Spinal cord (tissue), 9 donors: ENCODE measurements at regions not wholly inside any gene's neighbourhood (a gene's known extent, or its start where the extent isn't known, plus 50 kb on each side); places are given as distances from the start of the nearest gene placed in this dataset.
A peak's percentile ranks its signal among the peaks of the same experiment; 100 is the strongest.

Experiments
- DNase-seq, 6 donors: peaks; one replicate each; pipeline versions ENCODE4 v3.0.0 to v3.0.0-alpha.2; 2013 to 2015; ENCODE audit warnings: low spot score in 6 of 6, low read depth in 4 of 6
- H3K27ac ChIP-seq: one replicate; pipeline ENCODE4 v1.5.1; 2013; ENCODE audit warnings: low read depth, low read length, control low read depth
- H3K27me3 ChIP-seq: one replicate; pipeline ENCODE4 v1.6.1; 2013; ENCODE audit warnings: low read length; ENCODE audit not compliant: control insufficient read depth, insufficient read depth
- H3K36me3 ChIP-seq: one replicate; pipeline ENCODE4 v1.6.1; 2013; ENCODE audit warnings: low read length; ENCODE audit not compliant: control insufficient read depth, insufficient read depth
- H3K4me1 ChIP-seq: one replicate; pipeline ENCODE4 v1.6.1; 2013; ENCODE audit warnings: low read length; ENCODE audit not compliant: control insufficient read depth, insufficient read depth
- H3K4me3 ChIP-seq: one replicate; pipeline ENCODE4 v1.5.1; 2013; ENCODE audit warnings: low read depth, low read length, control low read depth
- H3K9me3 ChIP-seq: one replicate; pipeline ENCODE4 v1.6.1; 2013; ENCODE audit warnings: low read length; ENCODE audit not compliant: control insufficient read depth, insufficient read depth
- WGBS: methylation state at CpG from one replicate; pipeline ENCODE4 v1.1.5; 2013; ENCODE audit warnings: missing lambda C conversion rate; ENCODE audit not compliant: insufficient coverage; 5-methylcytosine and 5-hydroxymethylcytosine counted together
- donor health status: healthy.

- Histone ChIP-seq H3K4me3 (no peak overlapping the region), H3K4me1 (peaks cover 11% of the 10 kb centered on the region), H3K27ac (no peak overlapping the region), H3K36me3 (no peaks in the 10 kb centered on the region), H3K27me3 (no peaks in the 10 kb centered on the region), H3K9me3 (no peaks in the 10 kb centered on the region)
- WGBS = no CpG with 5 or more reads among the region's 1 CpG
- DNase-seq = peak in 1 of 6 donors; percentile 53
These were observed 142.9 kb upstream of the SFRP2 start for GRCh38 chr4:153931804-153932203.

GRCh38 chr4:153929675-153930074, 140.8 kb upstream of the SFRP2 start:
- Histone ChIP-seq H3K4me1 (peaks cover 11% of the 10 kb centered on the region), H3K27me3 (no peaks in the 10 kb centered on the region), H3K9me3 (no peaks in the 10 kb centered on the region), H3K36me3 (no peaks in the 10 kb centered on the region), H3K27ac (peak overlapping the region; percentile 27), H3K4me3 (peak overlapping the region; percentile 13)
- DNase-seq = peak in 4 of 6 donors; percentile 22 to 80 (median 34)
- WGBS = 24% methylated on average over 3 of the region's 5 CpGs

GRCh38 chr4:153927451-153927850, 138.6 kb upstream of the SFRP2 start:
- no peaks in the 10 kb centered on the region for H3K36me3 ChIP-seq
- no peak overlapping the region for H3K27ac ChIP-seq
- no peak for DNase-seq
- no peaks in the 10 kb centered on the region for H3K9me3 ChIP-seq
- 87% methylated on average over 4 of the region's 5 CpGs for whole genome bisulfite sequencing
- H3K4me1 ChIP-seq = peaks cover 4% of the 10 kb centered on the region
- no peaks in the 10 kb centered on the region for H3K27me3 ChIP-seq
- H3K4me3 ChIP-seq = no peak overlapping the region

GRCh38 chr4:153922148-153922547, 133.3 kb upstream of the SFRP2 start:
- H3K27ac ChIP-seq = no peak overlapping the region
- H3K36me3 ChIP-seq = no peaks in the 10 kb centered on the region
- DNase-seq = no peak
- 100% methylated on average over 1 of the region's 2 CpGs for WGBS
- H3K9me3 ChIP-seq = no peaks in the 10 kb centered on the region
- no peaks in the 10 kb centered on the region for H3K27me3 ChIP-seq
- no peak overlapping the region for H3K4me3 ChIP-seq
- H3K4me1 ChIP-seq = no peaks in the 10 kb centered on the region

GRCh38 chr4:153919667-153920066, 130.8 kb upstream of the SFRP2 start:
- H3K4me3 ChIP-seq = no peak overlapping the region
- 100% methylated on average over 1 of the region's 3 CpGs for WGBS

GRCh38 chr4:153916273-153916755, 127.4 kb upstream of the SFRP2 start:
- H3K9me3 ChIP-seq = no peaks in the 10 kb centered on the region
- no peaks in the 10 kb centered on the region for H3K27me3 ChIP-seq
- H3K27ac ChIP-seq = no peak overlapping the region
- H3K36me3 ChIP-seq = no peaks in the 10 kb centered on the region
- WGBS = 72% methylated on average over 3 of the region's 5 CpGs
- DNase-seq = no peak
- no peak overlapping the region for H3K4me3 ChIP-seq
- no peaks in the 10 kb centered on the region for H3K4me1 ChIP-seq

More at GRCh38 chr4:153919667-153920066, 130.8 kb upstream of the SFRP2 start:
- DNase-seq = no peak
- no peak overlapping the region for H3K27ac ChIP-seq
- H3K9me3 ChIP-seq = no peaks in the 10 kb centered on the region
- H3K4me1 ChIP-seq = no peaks in the 10 kb centered on the region
- H3K27me3 ChIP-seq = no peaks in the 10 kb centered on the region
- H3K36me3 ChIP-seq = no peaks in the 10 kb centered on the region

GRCh38 chr4:153912301-153912700, 123.4 kb upstream of the SFRP2 start:
- H3K36me3 ChIP-seq = no peaks in the 10 kb centered on the region
- H3K4me3 ChIP-seq = no peak overlapping the region
- H3K27me3 ChIP-seq = no peaks in the 10 kb centered on the region
- no peak overlapping the region for H3K27ac ChIP-seq
- no peaks in the 10 kb centered on the region for H3K4me1 ChIP-seq
- DNase-seq = no peak
- H3K9me3 ChIP-seq = no peaks in the 10 kb centered on the region

- no CpG with 5 or more reads among the region's 1 CpG for WGBS
- H3K4me1 ChIP-seq = no peaks in the 10 kb centered on the region
These were observed 120.8 kb upstream of the SFRP2 start for GRCh38 chr4:153909672-153910071.

GRCh38 chr4:153906231-153906630, 117.3 kb upstream of the SFRP2 start:
- Histone ChIP-seq H3K27ac (no peak overlapping the region), H3K4me3 (no peak overlapping the region), H3K27me3 (no peaks in the 10 kb centered on the region), H3K9me3 (no peaks in the 10 kb centered on the region), H3K36me3 (no peaks in the 10 kb centered on the region), H3K4me1 (no peaks in the 10 kb centered on the region)
- DNase-seq = no peak

More at GRCh38 chr4:153909672-153910071, 120.8 kb upstream of the SFRP2 start:
- no peak overlapping the region for H3K4me3 ChIP-seq
- no peak for DNase-seq
- no peaks in the 10 kb centered on the region for H3K9me3 ChIP-seq
- H3K27me3 ChIP-seq = no peaks in the 10 kb centered on the region
- H3K36me3 ChIP-seq = no peaks in the 10 kb centered on the region
- H3K27ac ChIP-seq = no peak overlapping the region

- WGBS = 90% methylated on average over 4 of the region's 7 CpGs
- peak in 1 of 6 donors; percentile 57 for DNase-seq
- H3K4me3 ChIP-seq = no peak overlapping the region
- no peaks in the 10 kb centered on the region for H3K36me3 ChIP-seq
- no peaks in the 10 kb centered on the region for H3K27me3 ChIP-seq
- H3K4me1 ChIP-seq = no peaks in the 10 kb centered on the region
- H3K27ac ChIP-seq = no peak overlapping the region
- H3K9me3 ChIP-seq = no peaks in the 10 kb centered on the region
These were observed 116.3 kb upstream of the SFRP2 start for GRCh38 chr4:153905231-153905630.
